Heart right ventricle (tissue), 16 donors: ENCODE measurements at regions not wholly inside any gene's neighbourhood (a gene's known extent, or its start where the extent isn't known, plus 50 kb on each side); places are given as distances from the start of the nearest gene placed in this dataset.
"Not testable (repeated sequence)": the region's sequence is repeated elsewhere in the genome, so short reads cannot be mapped to it uniquely, and the experiment has no call there.

Experiments used
- ATAC-seq, 8 donors: fragments of 200-7000 bp; cut with Tn5 transposase; one replicate each; pipeline ENCODE4 v1.9.1; 2020; ENCODE audit warnings: mild to moderate bottlenecking in 8 of 8, moderate library complexity in 8 of 8, moderate number of reproducible peaks in 1 of 8
- DNase-seq, 2 donors: peaks; one replicate each; pipeline ENCODE4 v3.0.0-alpha.2; 2020
- H3K27ac ChIP-seq, 10 donors: fragments of 200-600 bp; sonication (generic) in 2 of 10; one replicate each; pipeline versions ENCODE4 v1.5.0 to v1.8.0; 2020 to 2022; ENCODE audit warnings: mild to moderate bottlenecking in 3 of 10
- H3K27me3 ChIP-seq, 7 donors: fragments of 200-600 bp; one replicate each; pipeline ENCODE4 v1.8.0; 2021 to 2022; ENCODE audit warnings: mild to moderate bottlenecking in 2 of 7
- H3K36me3 ChIP-seq, 9 donors: fragments of 200-600 bp; sonication (generic) in 1 of 9; one replicate each; pipeline versions ENCODE4 v1.5.0 to v1.8.0; 2020 to 2022; ENCODE audit warnings: mild to moderate bottlenecking in 2 of 9
- H3K4me1 ChIP-seq, 9 donors: fragments of 200-600 bp; sonication (generic) in 1 of 9; one replicate each; pipeline versions ENCODE4 v1.5.0 to v1.8.0; 2020 to 2022; ENCODE audit warnings: mild to moderate bottlenecking in 4 of 9
- H3K4me3 ChIP-seq, 10 donors: fragments of 200-600 bp; sonication (generic) in 2 of 10; one replicate each; pipeline versions ENCODE4 v1.5.0 to v1.8.0; 2020 to 2022; ENCODE audit warnings: mild to moderate bottlenecking in 7 of 10, moderate library complexity in 2 of 10
- H3K9me3 ChIP-seq, 11 donors: fragments of 200-600 bp in 10 of 11; sonication (generic) in 2 of 11; one replicate each; pipeline versions ENCODE4 v1.5.0 to v1.8.0; 2013 to 2022; ENCODE audit warnings: mild to moderate bottlenecking in 2 of 11, control low read depth in 1 of 11, moderate library complexity in 1 of 11
- CTCF ChIP-seq, 9 donors: fragments of 200-600 bp; sonication (generic) in 2 of 9; IDR thresholded peaks; one replicate each; pipeline versions ENCODE4 v1.5.0 to v1.8.0; 2021 to 2022; ENCODE audit warnings: antibody characterized with exemption in 9 of 9, mild to moderate bottlenecking in 5 of 9, moderate library complexity in 1 of 9
- WGBS, 2 donors: extraction: QIAGEN DNeasy Blood & Tissue Kit; methylation state at CpG; one replicate each; pipeline ENCODE4 v1.1.7; 2013; ENCODE audit warnings: inconsistent platforms in 1 of 2; 5-methylcytosine and 5-hydroxymethylcytosine counted together
- intact Hi-C, 10 donors: fragments of 100-400 bp; cut with DNase I; formaldehyde crosslinking; loops; one replicate each; pipeline versions ENCODE4 v1.11.1 to v1.14.2; 2022
- donor health status: Arrhythmogenic right ventricular cardiomyopathy.
- donor health status: ischemic (EF 13 %, LVEDD 7.1; RV severe dilation, severe dysfunction).
- donor health status: healthy with polysubstance abuse.
- donor health status: DM: no; HTN: yes; CAD: no.
- donor health status: DM: no; HTN: no; CAD: no.
- donor health status: ischemic (EF 25% LVEDD 6.9; RV normal size, moderate dysfunction).
- donor health status: ischemic (EF 25% LVEDD 5.7; RV mildly dilated, moderate dysfunction).
- donor health status: healthy.
- donor health status: DM: yes; HTN: yes; CAD: no.
- donor health status: Ischemic cardiomyopathy.
- donor health status: ischemic (EF 35%, LVEDD 5.7; RV mildly dilated, moderate dysfunction).
- donor health status: nonischemic (EF 11% LVEDD 7.7; RV severe dilation, severe dysfunction).
- donor health status: DM: yes; HTN: yes; CAD: no.
- donor health status: PGD.
- donor health status: ischemic (EF 29% LVEDD 5.4; RV normal size, mild dysfunction).
- donor health status: nonischemic (EF 23%, LVEDD 6.1; RV moderate dilation, normal function).

- WGBS, 2 donors, result 60 to 91% methylated on average over 4 to 5 of the region's 9 CpGs
- H3K27me3 ChIP-seq, H3K9me3 ChIP-seq, H3K4me3 ChIP-seq, intact Hi-C loops, H3K36me3 ChIP-seq, ATAC-seq, H3K27ac ChIP-seq, H3K4me1 ChIP-seq: not testable (repeated sequence)
- peak in 3 of 9 donors; percentile 8 to 18 (median 14) for TF ChIP-seq CTCF (IDR thresholded peaks at IDR 0.05)
- peak in 1 of 2 donors; percentile 22 for DNase-seq
These were observed 246.6 kb upstream of the TP53TG3 start for GRCh38 chr16:32922578-32922977.

- H3K36me3 ChIP-seq, DNase-seq, H3K4me3 ChIP-seq, H3K27ac ChIP-seq, ATAC-seq, intact Hi-C loops, H3K27me3 ChIP-seq, H3K4me1 ChIP-seq, H3K9me3 ChIP-seq: not testable (repeated sequence)
- 31 to 39% methylated on average over 12 to 14 of the region's 15 CpGs for WGBS, 2 donors
- peak in 7 of 9 donors; percentile 25 to 44 (median 36) for TF ChIP-seq CTCF (IDR thresholded peaks at IDR 0.05)
These were observed 239.4 kb upstream of the TP53TG3 start for GRCh38 chr16:32915346-32915745.

- TF ChIP-seq CTCF (IDR thresholded peaks at IDR 0.05), result peak in 1 of 9 donors; percentile 13
- H3K4me1 ChIP-seq, intact Hi-C loops, H3K27me3 ChIP-seq, H3K9me3 ChIP-seq, ATAC-seq, H3K27ac ChIP-seq, DNase-seq, H3K36me3 ChIP-seq, H3K4me3 ChIP-seq: not testable (repeated sequence)
- 30 to 31% methylated on average over 5 to 9 of the region's 9 CpGs for WGBS, 2 donors
These were observed 221.8 kb upstream of the TP53TG3 start for GRCh38 chr16:32897782-32898181.

GRCh38 chr16:32885392-32885791 is 209.4 kb upstream of the TP53TG3 start:
- H3K4me1 ChIP-seq, DNase-seq, H3K36me3 ChIP-seq, H3K4me3 ChIP-seq, ATAC-seq, H3K27me3 ChIP-seq, H3K27ac ChIP-seq, intact Hi-C loops, H3K9me3 ChIP-seq: not testable (repeated sequence)
- no CpG with 5 or more reads among the region's 56 CpGs for WGBS, 2 donors

GRCh38 chr16:32884556-32884955 is 208.6 kb upstream of the TP53TG3 start:
- DNase-seq, intact Hi-C loops, H3K36me3 ChIP-seq, H3K27ac ChIP-seq, H3K9me3 ChIP-seq, H3K4me1 ChIP-seq, H3K27me3 ChIP-seq, ATAC-seq, H3K4me3 ChIP-seq: not testable (repeated sequence)
- WGBS, 2 donors, result 85 to 88% methylated on average over 3 to 8 of the region's 22 CpGs

GRCh38 chr16:32882328-32882857 is 206.4 kb upstream of the TP53TG3 start:
- WGBS, 2 donors, result 58 to 79% methylated on average over 4 of the region's 10 CpGs
- intact Hi-C loops, H3K4me1 ChIP-seq, H3K27ac ChIP-seq, H3K27me3 ChIP-seq, H3K4me3 ChIP-seq, H3K9me3 ChIP-seq, DNase-seq, H3K36me3 ChIP-seq: not testable (repeated sequence)
- ATAC-seq, result peak; percentile 86 to 98 (median 94)

- H3K9me3 ChIP-seq, DNase-seq, H3K27me3 ChIP-seq, H3K27ac ChIP-seq, intact Hi-C loops, H3K4me1 ChIP-seq, H3K4me3 ChIP-seq, H3K36me3 ChIP-seq: not testable (repeated sequence)
- WGBS, 2 donors, result 41 to 87% methylated on average over 2 of the region's 3 CpGs
- ATAC-seq, result peak in 7 of 8 donors; percentile 7 to 56 (median 27)
These were observed 205.7 kb upstream of the TP53TG3 start for GRCh38 chr16:32881631-32882030.

- H3K4me3 ChIP-seq, DNase-seq, H3K27me3 ChIP-seq, ATAC-seq, H3K27ac ChIP-seq, intact Hi-C loops, H3K9me3 ChIP-seq, H3K36me3 ChIP-seq, H3K4me1 ChIP-seq: not testable (repeated sequence)
- 87 to 93% methylated on average over 7 to 8 of the region's 10 CpGs for WGBS, 2 donors
These were observed 204.0 kb upstream of the TP53TG3 start for GRCh38 chr16:32880009-32880408.

- WGBS, 2 donors, result no CpG with 5 or more reads among the region's 5 CpGs
- intact Hi-C loops, ATAC-seq: not testable (repeated sequence)
These were observed 200.8 kb upstream of the TP53TG3 start for GRCh38 chr16:32876718-32877117.

More at GRCh38 chr16:32876718-32877117, 200.8 kb upstream of the TP53TG3 start:
- not testable (repeated sequence) for H3K9me3 ChIP-seq, H3K27ac ChIP-seq, H3K27me3 ChIP-seq, DNase-seq, H3K4me1 ChIP-seq, H3K4me3 ChIP-seq, H3K36me3 ChIP-seq
